Ovary (tissue), 3 donors: ENCODE measurements at regions not wholly inside any gene's neighbourhood (a gene's known extent, or its start where the extent isn't known, plus 50 kb on each side); places are given as distances from the start of the nearest gene placed in this dataset.

ENCODE experiments used
- EP300 ChIP-seq: sonication (generic); formaldehyde crosslinking; IDR thresholded peaks from one replicate; pipeline ENCODE4 v1.6.1; 2017; ENCODE audit warnings: antibody characterized with exemption
- POLR2A ChIP-seq: fragments of 450-650 bp; IDR thresholded peaks from one replicate; pipeline ENCODE4 v1.6.1; 2017; ENCODE audit warnings: antibody characterized with exemption, mild to moderate bottlenecking, moderate library complexity
- TF ChIP-seq, protein P1 (sequence below), 3 donors: fragments of 450-650 bp in 2 of 3; fragments of 200-600 bp in 1 of 3; IDR thresholded peaks; one replicate each; pipeline versions ENCODE4 v1.5.1 to v1.8.0; 2016 to 2022; ENCODE audit warnings: antibody characterized with exemption in 3 of 3, mild to moderate bottlenecking in 1 of 3
- donor health status: DM: no; HTN: no; CAD: no.

DNA sequence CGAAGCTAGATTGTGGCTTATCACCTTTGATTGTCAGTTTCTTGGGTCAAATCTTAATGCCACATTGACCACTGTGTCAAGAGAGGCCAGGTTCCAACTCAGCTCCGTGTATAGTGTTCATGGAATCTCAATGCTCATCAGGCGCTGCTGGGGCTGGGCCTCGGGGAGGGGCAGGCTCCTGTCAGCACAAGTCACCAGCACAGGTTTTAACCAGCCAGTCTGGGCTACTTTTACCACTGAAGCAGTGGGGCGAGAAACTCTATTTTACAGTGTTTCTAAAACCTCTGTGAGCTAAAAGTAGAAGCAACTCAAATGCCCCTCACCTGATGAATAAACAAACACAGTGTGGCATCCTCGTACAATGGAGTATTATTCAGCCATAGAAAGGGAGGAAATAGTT, 118.7 kb upstream of the GJB6 start:
- TF ChIP-seq, protein P1, sequence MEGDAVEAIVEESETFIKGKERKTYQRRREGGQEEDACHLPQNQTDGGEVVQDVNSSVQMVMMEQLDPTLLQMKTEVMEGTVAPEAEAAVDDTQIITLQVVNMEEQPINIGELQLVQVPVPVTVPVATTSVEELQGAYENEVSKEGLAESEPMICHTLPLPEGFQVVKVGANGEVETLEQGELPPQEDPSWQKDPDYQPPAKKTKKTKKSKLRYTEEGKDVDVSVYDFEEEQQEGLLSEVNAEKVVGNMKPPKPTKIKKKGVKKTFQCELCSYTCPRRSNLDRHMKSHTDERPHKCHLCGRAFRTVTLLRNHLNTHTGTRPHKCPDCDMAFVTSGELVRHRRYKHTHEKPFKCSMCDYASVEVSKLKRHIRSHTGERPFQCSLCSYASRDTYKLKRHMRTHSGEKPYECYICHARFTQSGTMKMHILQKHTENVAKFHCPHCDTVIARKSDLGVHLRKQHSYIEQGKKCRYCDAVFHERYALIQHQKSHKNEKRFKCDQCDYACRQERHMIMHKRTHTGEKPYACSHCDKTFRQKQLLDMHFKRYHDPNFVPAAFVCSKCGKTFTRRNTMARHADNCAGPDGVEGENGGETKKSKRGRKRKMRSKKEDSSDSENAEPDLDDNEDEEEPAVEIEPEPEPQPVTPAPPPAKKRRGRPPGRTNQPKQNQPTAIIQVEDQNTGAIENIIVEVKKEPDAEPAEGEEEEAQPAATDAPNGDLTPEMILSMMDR (IDR thresholded peaks at IDR 0.05): no peak
- TF ChIP-seq POLR2A: no peak
- TF ChIP-seq EP300: no peak
